Stomach smooth muscle (tissue), 2 donors: ENCODE measurements at regions not wholly inside any gene's neighbourhood (a gene's known extent, or its start where the extent isn't known, plus 50 kb on each side); places are given as distances from the start of the nearest gene placed in this dataset.
A peak's percentile ranks its signal among the peaks of the same experiment; 100 is the strongest.

Experiments
- H3K27ac ChIP-seq: one replicate; pipeline ENCODE4 v1.7.0; 2013; ENCODE audit warnings: mild to moderate bottlenecking, low read length, inconsistent platforms
- H3K27me3 ChIP-seq, 2 donors: one replicate each; pipeline ENCODE4 v1.7.0; 2013; ENCODE audit warnings: low read length in 2 of 2; ENCODE audit not compliant: insufficient read depth in 2 of 2, control insufficient read depth in 1 of 2
- H3K36me3 ChIP-seq, 2 donors: one replicate each; pipeline ENCODE4 v1.7.0; 2013; ENCODE audit warnings: low read length in 2 of 2; ENCODE audit not compliant: control insufficient read depth in 2 of 2, insufficient read depth in 2 of 2
- H3K4me1 ChIP-seq: one replicate; pipeline ENCODE4 v1.7.0; 2013; ENCODE audit warnings: low read length; ENCODE audit not compliant: control insufficient read depth, insufficient read depth
- H3K4me3 ChIP-seq, 2 donors: one replicate each; pipeline ENCODE4 v1.7.0; 2013; ENCODE audit warnings: low read length in 2 of 2
- H3K9ac ChIP-seq, 2 donors: one replicate each; pipeline ENCODE4 v1.7.0; 2013; ENCODE audit warnings: low read length in 2 of 2, mild to moderate bottlenecking in 1 of 2
- H3K9me3 ChIP-seq, 2 donors: one replicate each; pipeline ENCODE4 v1.7.0; 2013; ENCODE audit warnings: low read length in 2 of 2; ENCODE audit not compliant: control insufficient read depth in 2 of 2
- donor health status: healthy.
- donor health status: Pancreatic carcinoma.

- H3K4me3 ChIP-seq: no peak overlapping the region
- H3K36me3 ChIP-seq: no peaks in the 10 kb centered on the region
- H3K27ac ChIP-seq: peak overlapping the region; percentile 81
- H3K4me1 ChIP-seq: peaks cover 15% of the 10 kb centered on the region
- no peaks in the 10 kb centered on the region for H3K27me3 ChIP-seq
- H3K9me3 ChIP-seq: no peaks in the 10 kb centered on the region
- H3K9ac ChIP-seq: no peak overlapping the region
Observed at GRCh38 chr2:217404236-217404760, 544.4 kb upstream of the TNP1 start.

- peak overlapping the region; percentile 81 for H3K27ac ChIP-seq
- H3K9ac ChIP-seq: peak overlapping the region in 1 of 2 donors; percentile 47
- peak overlapping the region in 1 of 2 donors; percentile 52 for H3K4me3 ChIP-seq
Observed at GRCh38 chr2:217402761-217403383, 543.0 kb upstream of the TNP1 start.

GRCh38 chr2:217402144-217402543, 542.3 kb upstream of the TNP1 start:
- Histone ChIP-seq H3K27me3 (no peaks in the 10 kb centered on the region), H3K4me3 (peak overlapping the region in 1 of 2 donors; percentile 52), H3K27ac (peak overlapping the region; percentile 81), H3K4me1 (peaks cover 19% of the 10 kb centered on the region), H3K9me3 (no peaks in the 10 kb centered on the region), H3K36me3 (no peaks in the 10 kb centered on the region), H3K9ac (no peak overlapping the region)

More at GRCh38 chr2:217402761-217403383, 543.0 kb upstream of the TNP1 start:
- Histone ChIP-seq H3K36me3 (no peaks in the 10 kb centered on the region), H3K4me1 (peaks cover 15% of the 10 kb centered on the region), H3K27me3 (no peaks in the 10 kb centered on the region), H3K9me3 (no peaks in the 10 kb centered on the region)

- H3K4me1 ChIP-seq: peaks cover 28% of the 10 kb centered on the region
- H3K9ac ChIP-seq: no peak overlapping the region
- no peaks in the 10 kb centered on the region for H3K9me3 ChIP-seq
- H3K36me3 ChIP-seq: no peaks in the 10 kb centered on the region
- H3K4me3 ChIP-seq: no peak overlapping the region
- H3K27me3 ChIP-seq: no peaks in the 10 kb centered on the region
- H3K27ac ChIP-seq: no peak overlapping the region
Observed at GRCh38 chr2:217399291-217399690, 539.4 kb upstream of the TNP1 start.

- H3K27ac ChIP-seq: no peak overlapping the region
- H3K27me3 ChIP-seq: no peaks in the 10 kb centered on the region
- H3K9me3 ChIP-seq: no peaks in the 10 kb centered on the region
- H3K36me3 ChIP-seq: no peaks in the 10 kb centered on the region
- H3K4me3 ChIP-seq: no peak overlapping the region
- H3K4me1 ChIP-seq: peaks cover 28% of the 10 kb centered on the region
- H3K9ac ChIP-seq: no peak overlapping the region
Observed at GRCh38 chr2:217398860-217399259, 539.0 kb upstream of the TNP1 start.

- Histone ChIP-seq H3K36me3 (no peaks in the 10 kb centered on the region), H3K4me3 (no peak overlapping the region), H3K4me1 (peaks cover 29% of the 10 kb centered on the region), H3K27ac (peak overlapping the region; percentile 24), H3K9me3 (no peaks in the 10 kb centered on the region), H3K9ac (no peak overlapping the region), H3K27me3 (no peaks in the 10 kb centered on the region)
Observed at GRCh38 chr2:217398101-217398500, 538.2 kb upstream of the TNP1 start.

GRCh38 chr2:217396586-217396985, 536.7 kb upstream of the TNP1 start:
- H3K27me3 ChIP-seq: no peaks in the 10 kb centered on the region
- H3K27ac ChIP-seq: no peak overlapping the region
- H3K4me3 ChIP-seq: no peak overlapping the region
- no peak overlapping the region for H3K9ac ChIP-seq
- H3K9me3 ChIP-seq: no peaks in the 10 kb centered on the region
- peaks cover 23% of the 10 kb centered on the region for H3K4me1 ChIP-seq
- no peaks in the 10 kb centered on the region for H3K36me3 ChIP-seq

GRCh38 chr2:217396165-217396564, 536.3 kb upstream of the TNP1 start:
- no peaks in the 10 kb centered on the region for H3K9me3 ChIP-seq
- no peak overlapping the region for H3K4me3 ChIP-seq
- H3K36me3 ChIP-seq: no peaks in the 10 kb centered on the region
- H3K27me3 ChIP-seq: no peaks in the 10 kb centered on the region
- H3K9ac ChIP-seq: no peak overlapping the region
- H3K27ac ChIP-seq: no peak overlapping the region
- peaks cover 23% of the 10 kb centered on the region for H3K4me1 ChIP-seq

GRCh38 chr2:217394510-217395351, 534.9 kb upstream of the TNP1 start:
- Histone ChIP-seq H3K9ac (no peak overlapping the region), H3K9me3 (no peaks in the 10 kb centered on the region), H3K4me1 (peaks cover 23% of the 10 kb centered on the region)

GRCh38 chr2:217393585-217394032, 533.7 kb upstream of the TNP1 start:
- Histone ChIP-seq H3K9ac (no peak overlapping the region), H3K9me3 (no peaks in the 10 kb centered on the region), H3K27me3 (no peaks in the 10 kb centered on the region), H3K36me3 (no peaks in the 10 kb centered on the region), H3K27ac (peak overlapping the region; percentile 53), H3K4me3 (peak overlapping the region in 1 of 2 donors; percentile 22), H3K4me1 (peaks cover 23% of the 10 kb centered on the region)

More at GRCh38 chr2:217394510-217395351, 534.9 kb upstream of the TNP1 start:
- H3K4me3 ChIP-seq: no peak overlapping the region
- H3K27ac ChIP-seq: no peak overlapping the region
- no peaks in the 10 kb centered on the region for H3K36me3 ChIP-seq
- H3K27me3 ChIP-seq: no peaks in the 10 kb centered on the region
